LHCN-M2 (cell line): ENCODE measurements at regions not wholly inside any gene's neighbourhood (a gene's known extent, or its start where the extent isn't known, plus 50 kb on each side); places are given as distances from the start of the nearest gene placed in this dataset.

Experiments
- DNase-seq: peaks from one replicate; pipeline ENCODE4 v3.0.0-alpha.2; 2012; ENCODE audit warnings: low read depth

DNA sequence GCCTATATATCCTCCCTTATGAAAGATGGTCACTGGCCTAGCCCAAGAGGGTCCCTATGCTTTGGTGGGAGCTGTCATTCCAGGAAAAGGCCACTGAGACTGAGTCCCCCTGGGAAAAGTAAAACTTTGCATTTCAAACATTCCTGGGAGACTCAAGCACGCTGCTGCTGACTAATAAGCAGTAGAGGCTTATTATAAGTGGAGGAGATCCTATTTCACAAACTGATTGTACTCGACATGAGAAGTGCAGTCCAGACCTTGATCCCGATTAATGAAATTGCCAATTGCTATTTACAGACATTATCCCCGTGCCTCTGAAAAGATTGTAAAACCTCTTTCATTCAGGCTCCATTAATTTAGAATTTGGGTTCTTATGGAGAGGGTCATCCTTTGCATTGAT is 96.6 kb downstream of the EMP1 start:
- DNase-seq: peak; percentile 11

DNA sequence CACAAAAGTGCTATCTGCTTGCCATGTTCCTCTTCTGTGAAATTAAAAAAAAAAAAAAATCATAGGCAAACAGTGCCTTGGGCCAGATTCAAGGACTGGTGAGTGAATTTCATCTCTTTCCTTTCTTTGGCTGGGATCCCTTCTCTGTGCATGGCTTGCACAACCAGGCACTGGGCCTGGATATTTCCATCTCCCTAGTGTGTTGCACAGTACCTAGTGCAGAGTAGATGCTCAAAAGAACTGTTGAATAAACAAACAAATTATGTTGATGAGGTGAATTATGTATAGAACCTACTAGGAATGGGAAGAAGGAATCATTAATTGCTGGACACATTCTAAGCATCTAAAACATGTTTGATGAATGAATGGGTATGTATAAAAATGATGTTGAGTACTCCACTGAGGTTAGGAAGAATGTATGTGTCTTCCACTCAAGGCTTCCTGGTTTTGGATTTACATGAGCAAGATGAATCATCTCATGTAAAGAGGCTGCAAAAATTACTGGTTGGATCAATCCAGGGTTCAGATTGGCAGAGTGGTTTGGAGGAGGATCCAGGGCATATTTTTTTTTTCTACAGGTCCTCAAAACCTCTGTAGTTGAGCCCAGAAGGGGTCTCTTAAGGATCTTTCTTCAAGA is 93.2 kb downstream of the EMP1 start:
- no peak for DNase-seq

DNA sequence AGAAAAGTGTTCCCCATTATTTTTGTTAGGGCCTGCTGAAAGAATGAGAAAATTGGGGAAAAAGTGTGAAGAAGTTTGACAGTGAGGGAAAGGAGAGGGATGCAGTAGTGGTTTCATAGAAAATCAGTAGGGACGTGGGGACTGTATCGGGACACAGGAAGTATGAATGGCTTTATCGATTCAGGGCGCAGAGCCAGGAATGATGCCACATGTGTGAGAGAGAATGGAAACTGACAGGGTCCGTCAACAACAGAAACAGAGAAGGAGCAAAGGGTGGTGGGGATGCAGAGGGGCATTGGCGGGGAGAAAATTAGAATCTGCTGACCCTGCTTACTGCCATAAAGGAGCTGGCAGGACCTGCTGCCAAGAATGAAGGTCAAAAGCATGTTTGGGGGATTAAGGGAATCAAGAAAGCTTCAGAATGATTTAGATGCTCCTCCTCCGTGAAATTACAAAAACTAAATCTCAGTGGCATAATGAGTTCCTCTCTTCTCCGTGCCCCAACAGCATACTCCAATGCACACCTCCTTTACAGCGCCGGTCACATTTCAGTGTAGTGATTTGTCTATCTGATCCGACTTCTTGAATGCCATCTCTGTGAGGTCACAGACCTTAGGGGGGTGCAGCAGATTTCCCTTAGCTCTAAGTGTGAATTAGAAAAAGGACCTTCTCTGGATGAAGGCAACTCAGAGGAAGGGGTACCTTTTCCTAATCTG is 92.6 kb downstream of the EMP1 start:
- no peak for DNase-seq

DNA sequence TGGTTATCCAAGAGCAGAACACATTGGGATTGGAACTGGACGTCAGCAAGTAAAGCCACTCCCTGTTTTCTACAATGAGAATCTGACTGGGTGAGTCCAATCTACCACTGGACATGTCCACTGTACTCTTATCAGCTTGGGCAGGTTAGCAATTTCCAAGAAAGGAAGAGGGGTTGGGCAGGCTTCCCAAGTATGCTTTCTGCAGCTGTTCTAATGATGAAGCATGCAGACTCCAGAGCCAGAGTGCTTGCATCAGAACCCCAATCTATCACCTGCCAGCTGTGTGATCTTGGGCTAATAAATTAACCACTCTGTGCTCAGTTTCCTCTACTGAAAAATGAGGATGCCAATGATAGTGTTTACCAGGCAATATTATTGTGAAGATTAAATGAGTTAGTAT is 92.0 kb downstream of the EMP1 start:
- peak; percentile 34 for DNase-seq

DNA sequence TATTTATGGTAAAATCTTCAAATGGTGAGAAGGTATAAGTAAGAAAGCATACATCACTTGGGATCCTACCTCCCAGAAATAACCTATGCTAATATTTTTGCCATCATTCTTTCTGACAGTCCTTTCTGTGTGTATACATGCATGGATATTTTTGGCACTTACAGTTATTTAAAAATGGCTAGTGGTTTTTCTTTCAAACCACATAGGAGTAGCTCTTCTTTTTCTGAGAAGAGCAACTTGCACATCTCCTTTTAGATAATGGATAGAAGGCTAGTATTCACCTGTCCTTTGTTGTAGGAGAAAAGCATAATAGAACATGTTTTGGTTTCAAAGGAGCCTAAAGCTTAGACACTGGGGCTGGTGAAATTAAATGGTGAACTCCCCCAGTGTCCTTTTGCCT is 87.3 kb downstream of the EMP1 start:
- no peak for DNase-seq

DNA sequence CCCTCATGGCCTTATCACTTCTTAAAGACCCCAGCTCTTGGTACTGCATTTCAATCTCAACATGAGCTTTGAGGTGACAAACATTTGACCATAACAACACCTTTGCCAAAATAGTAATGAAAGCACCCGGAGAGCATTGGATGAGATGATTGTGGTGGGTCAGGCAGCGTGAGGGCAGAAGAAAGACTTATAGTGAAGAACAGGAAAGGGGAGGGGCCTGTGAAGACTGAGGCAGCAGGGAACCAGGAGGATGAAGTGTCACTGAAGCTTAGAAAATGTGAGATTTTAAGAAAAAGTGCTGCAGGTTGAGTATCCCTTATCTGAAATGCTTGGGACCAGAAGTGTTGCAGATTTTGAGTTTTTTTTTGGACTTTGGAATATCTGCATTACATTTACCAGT is 86.3 kb downstream of the EMP1 start:
- no peak for DNase-seq

DNA sequence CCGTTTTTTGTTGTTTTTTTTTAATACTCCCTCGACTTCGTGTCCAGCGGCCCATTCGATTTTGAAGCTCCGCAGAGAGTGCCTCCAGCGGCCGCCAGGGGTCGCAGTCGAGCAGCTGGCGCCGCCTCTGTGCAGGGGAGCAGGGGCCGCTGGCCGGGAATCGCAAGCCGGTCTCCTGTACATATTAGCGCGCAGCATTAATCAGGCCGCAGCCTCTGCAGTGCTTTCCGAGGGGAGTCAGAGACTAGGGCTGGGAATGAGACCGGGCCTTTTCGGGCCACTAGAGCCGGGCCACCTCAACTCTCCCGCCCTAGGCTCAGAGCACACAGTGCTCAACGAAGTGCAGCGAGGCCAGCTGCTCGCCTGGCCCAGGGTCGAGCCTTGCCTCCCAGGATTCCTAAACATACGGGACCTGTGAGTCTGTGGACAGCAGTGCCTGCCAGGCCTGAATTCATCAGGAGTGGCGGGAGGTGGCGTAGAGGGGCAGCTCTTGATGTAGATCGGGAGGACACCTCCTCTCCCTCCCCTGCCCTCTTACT is 81.8 kb downstream of the EMP1 start:
- DNase-seq: peak; percentile 40

DNA sequence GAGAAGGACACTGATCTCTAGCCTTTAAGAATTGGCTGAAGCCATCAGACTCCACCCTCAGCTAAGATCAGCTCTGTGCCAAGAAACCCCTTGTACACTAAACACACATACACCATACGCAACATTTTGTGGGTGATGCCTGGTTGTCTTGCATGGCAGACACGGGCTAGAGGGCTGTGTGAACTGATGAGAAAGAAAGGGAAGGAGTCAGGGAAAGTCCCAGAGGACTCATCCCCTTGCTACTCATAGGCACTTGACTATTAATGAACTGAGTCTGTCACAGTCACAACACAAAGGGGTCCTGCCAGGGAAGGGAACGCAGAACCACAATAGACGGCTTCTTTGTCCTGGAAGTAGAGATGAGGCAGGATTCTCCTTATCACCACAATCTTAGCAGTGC is 80.8 kb downstream of the EMP1 start:
- no peak for DNase-seq

DNA sequence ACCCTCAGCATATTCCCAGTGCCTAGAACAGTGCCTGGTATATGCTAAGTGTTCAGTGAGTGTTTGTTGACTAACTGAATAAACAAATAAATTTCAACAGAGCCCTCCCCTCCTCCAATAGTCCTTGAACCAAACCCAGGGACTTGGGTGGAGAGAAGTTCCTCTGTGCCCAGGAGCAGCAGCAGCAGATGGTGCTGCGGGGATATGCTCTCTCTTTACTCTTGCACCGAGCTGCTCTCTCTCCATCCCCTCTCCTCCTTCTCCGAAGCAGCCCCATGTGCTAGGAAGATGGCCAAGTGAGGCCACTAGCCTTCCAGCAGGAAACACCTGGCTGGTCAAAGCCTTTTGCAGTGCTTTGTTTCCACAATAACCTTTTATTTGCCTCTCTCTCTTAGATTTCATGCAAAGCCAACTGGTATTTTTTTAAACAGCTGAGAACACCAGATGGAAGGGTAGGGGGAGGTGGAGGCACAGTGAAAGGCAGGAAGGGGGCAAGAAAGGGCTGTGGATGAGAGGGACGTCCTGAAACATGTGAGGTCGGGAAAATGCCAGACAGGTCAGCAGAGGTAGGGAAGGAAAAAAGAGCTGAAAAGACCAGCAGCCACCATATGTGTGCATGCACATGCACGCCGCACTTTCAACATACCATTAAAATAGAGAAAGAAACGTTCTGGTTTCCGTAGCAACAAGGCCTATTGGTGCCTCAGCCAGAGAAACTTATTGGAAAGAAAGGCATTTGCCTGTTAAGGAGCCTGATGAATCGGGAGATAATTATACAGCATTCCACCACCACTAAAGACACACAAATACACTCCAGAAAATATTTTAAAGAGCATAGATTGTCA is 78.9 kb downstream of the EMP1 start:
- no peak for DNase-seq

DNA sequence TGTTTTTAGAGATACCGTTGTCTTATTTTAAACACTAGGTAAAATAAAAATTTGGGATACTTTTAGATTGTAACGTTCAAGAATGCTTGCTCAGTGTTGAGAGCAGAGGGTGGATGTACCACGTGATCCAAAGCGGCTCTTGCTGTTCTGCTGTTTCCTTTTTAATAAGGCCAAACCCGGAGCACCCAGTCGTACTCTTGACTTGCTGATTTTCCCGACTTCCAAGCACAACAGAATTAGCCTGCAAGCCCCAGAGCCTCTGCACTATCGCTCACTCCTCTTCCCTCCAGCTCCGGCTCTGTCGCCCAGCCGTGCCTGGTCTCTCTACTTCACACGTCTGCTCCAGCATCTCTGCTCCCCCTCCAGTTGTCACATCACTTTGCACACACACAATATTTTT is 77.3 kb downstream of the EMP1 start:
- no peak for DNase-seq

DNA sequence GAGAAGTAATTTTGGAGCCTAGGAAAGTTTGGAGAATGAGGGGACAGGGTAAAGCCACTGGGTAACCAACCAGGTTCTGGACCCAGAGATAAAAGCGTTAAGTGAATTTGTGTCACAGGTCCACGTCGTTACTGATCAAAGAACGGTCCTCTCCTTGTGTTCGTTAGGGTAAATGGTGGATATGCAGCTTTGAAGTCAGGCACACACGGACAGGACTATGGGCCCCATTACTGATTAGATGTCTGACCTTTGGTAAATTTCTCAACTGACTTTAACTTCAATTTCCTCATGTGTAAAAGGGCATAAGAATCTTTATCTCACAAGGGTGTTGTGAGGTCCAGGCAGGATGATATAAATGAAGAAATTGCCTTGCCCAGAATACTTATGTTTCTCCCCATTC is 76.6 kb downstream of the EMP1 start:
- no peak for DNase-seq

DNA sequence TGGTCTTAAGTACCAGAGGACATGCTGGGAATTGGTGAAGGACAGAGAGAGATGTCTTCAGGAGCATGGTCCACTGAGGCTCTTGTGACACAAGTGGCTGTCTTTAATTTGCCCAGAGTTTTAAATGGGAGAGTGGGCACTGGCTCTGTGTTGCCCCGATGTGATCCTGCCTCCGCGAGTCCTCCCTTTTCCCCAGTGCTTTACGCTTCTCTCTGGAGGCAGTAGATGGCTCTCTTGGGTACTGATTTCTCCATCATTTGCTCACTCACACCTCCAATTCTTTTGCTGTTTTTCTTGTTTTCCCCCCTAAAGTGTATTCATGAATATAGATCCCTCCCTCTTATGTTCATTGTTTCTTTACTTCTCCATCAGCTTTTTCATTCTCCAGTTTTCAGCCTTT is 74.3 kb downstream of the EMP1 start:
- no peak for DNase-seq
